OCI-LY7 (cell line): ENCODE measurements at regions not wholly inside any gene's neighbourhood (a gene's known extent, or its start where the extent isn't known, plus 50 kb on each side); places are given as distances from the start of the nearest gene placed in this dataset.

ENCODE experiments used
- BruUV-seq: library from RNA; stranded (reverse); fragments of 400-500 nt; replicated peaks from 2 replicates; lab custom pipeline; 2021; lab: Mats Ljungman, UMichigan
- CTCF ChIA-PET: fragments of 300-600 bp; sonication (Branson Sonifier 250); formaldehyde crosslinking; loops from one replicate; lab custom pipeline; 2022; ENCODE audit warnings: antibody characterized with exemption; ENCODE audit not compliant: unreplicated experiment; lab: Charles Lee
- POLR2A ChIA-PET: fragments of 300-600 bp; sonication (Branson Sonifier 250); formaldehyde crosslinking; loops from one replicate; lab custom pipeline; 2022; ENCODE audit warnings: antibody characterized with exemption; lab: Charles Lee
- DNase-seq: peaks from one replicate; pipeline ENCODE4 v3.0.0-alpha.2; 2015; ENCODE audit warnings: low spot score
- H2AFZ ChIP-seq: fragments of 200-600 bp; sonication (generic), shearing (Covaris generic); 2 replicates; pipeline ENCODE4 v1.6.1; 2014; ENCODE audit warnings: mild to moderate bottlenecking, antibody characterized with exemption, low read length, moderate library complexity
- H3K27ac ChIP-seq: fragments of 200-600 bp; sonication (generic); 2 replicates; pipeline ENCODE4 v1.5.1; 2014; ENCODE audit warnings: mixed run types, low read depth, mild to moderate bottlenecking, moderate library complexity, low read length, inconsistent platforms; ENCODE audit not compliant: poor library complexity, severe bottlenecking
- H3K36me3 ChIP-seq: fragments of 200-600 bp; sonication (generic); 2 replicates; pipeline ENCODE4 v1.6.1; 2014; ENCODE audit warnings: mild to moderate bottlenecking, antibody characterized with exemption, low read length, moderate library complexity, mixed read lengths; ENCODE audit not compliant: insufficient read depth
- H3K4me1 ChIP-seq: fragments of 200-600 bp; sonication (generic); 2 replicates; pipeline ENCODE4 v1.5.1; 2014; ENCODE audit warnings: mild to moderate bottlenecking, low read length; ENCODE audit not compliant: insufficient read depth, poor library complexity, severe bottlenecking
- H3K4me2 ChIP-seq: fragments of 200-600 bp; sonication (generic); 2 replicates; pipeline ENCODE4 v1.6.1; 2014; ENCODE audit warnings: mild to moderate bottlenecking, low read length
- H3K4me3 ChIP-seq: fragments of 200-600 bp; sonication (generic); 2 replicates; pipeline ENCODE4 v1.5.1; 2014; ENCODE audit warnings: mild to moderate bottlenecking, low read depth, low read length; ENCODE audit not compliant: poor library complexity, severe bottlenecking
- H3K79me2 ChIP-seq: fragments of 200-600 bp; sonication (generic); 2 replicates; pipeline ENCODE4 v1.6.1; 2016; ENCODE audit warnings: low read depth, mild to moderate bottlenecking, low read length, moderate library complexity, mixed read lengths; ENCODE audit not compliant: insufficient read depth
- H3K9me2 ChIP-seq: fragments of 200-600 bp; sonication (generic); 2 replicates; pipeline ENCODE4 v1.6.1; 2016; ENCODE audit warnings: mild to moderate bottlenecking, low read length, mixed read lengths; ENCODE audit not compliant: insufficient read depth
- H3K9me3 ChIP-seq: fragments of 200-600 bp; sonication (generic); 2 replicates; pipeline ENCODE4 v1.6.1; 2014; ENCODE audit warnings: mild to moderate bottlenecking, mixed run types, low read length, mixed read lengths
- H4K20me1 ChIP-seq: fragments of 200-600 bp; sonication (generic); 2 replicates; pipeline ENCODE4 v1.6.1; 2014; ENCODE audit warnings: mild to moderate bottlenecking, antibody characterized with exemption, low read length, moderate library complexity, mixed read lengths; ENCODE audit not compliant: insufficient read depth
- EZH2phosphoT487 ChIP-seq: fragments of 200-600 bp; sonication (generic); IDR thresholded peaks from 2 replicates; pipeline ENCODE4 v1.6.1; 2018; ENCODE audit warnings: low read depth, borderline replicate concordance, mild to moderate bottlenecking, mixed run types, antibody characterized with exemption, low read length, moderate library complexity, mixed read lengths
- intact Hi-C: fragments of 100-400 bp; cut with micrococcal nuclease; formaldehyde crosslinking; loops from one replicate; pipeline ENCODE4 v1.10.0; 2022; ENCODE audit not compliant: unreplicated experiment
- TF ChIP-seq, protein P1 (sequence below): fragments of 200-600 bp; sonication (generic); conservative IDR thresholded peaks from 2 replicates; pipeline ENCODE4 v1.5.1; 2014; ENCODE audit warnings: mild to moderate bottlenecking, antibody characterized with exemption, low read length, moderate library complexity, mixed read lengths

DNA sequence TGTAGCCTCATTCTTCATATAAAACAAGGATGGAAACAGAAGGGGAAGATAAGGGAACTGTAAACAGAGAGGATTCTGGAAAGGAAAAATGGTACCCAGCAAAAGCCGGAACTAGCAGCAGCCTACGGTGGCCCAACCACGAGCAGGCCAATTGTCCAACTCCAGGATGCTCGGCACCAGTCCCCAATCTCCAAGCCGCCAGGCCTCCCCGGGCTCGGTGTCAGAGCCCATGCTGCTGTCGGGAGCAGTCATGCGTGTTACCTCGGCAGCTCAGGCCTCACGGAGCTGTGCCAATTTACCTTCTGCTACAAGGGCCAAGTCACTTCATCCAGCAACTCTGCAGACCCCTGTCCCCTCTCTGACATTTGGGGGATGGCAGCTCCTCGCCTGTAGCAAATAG, 130.8 kb downstream of the ZBTB18 start:
- BruUV-seq = no TSS peak
- no peak overlapping the region for H3K4me2 ChIP-seq
- no peaks in the 10 kb centered on the region for H3K36me3 ChIP-seq
- TF ChIP-seq, protein P1, sequence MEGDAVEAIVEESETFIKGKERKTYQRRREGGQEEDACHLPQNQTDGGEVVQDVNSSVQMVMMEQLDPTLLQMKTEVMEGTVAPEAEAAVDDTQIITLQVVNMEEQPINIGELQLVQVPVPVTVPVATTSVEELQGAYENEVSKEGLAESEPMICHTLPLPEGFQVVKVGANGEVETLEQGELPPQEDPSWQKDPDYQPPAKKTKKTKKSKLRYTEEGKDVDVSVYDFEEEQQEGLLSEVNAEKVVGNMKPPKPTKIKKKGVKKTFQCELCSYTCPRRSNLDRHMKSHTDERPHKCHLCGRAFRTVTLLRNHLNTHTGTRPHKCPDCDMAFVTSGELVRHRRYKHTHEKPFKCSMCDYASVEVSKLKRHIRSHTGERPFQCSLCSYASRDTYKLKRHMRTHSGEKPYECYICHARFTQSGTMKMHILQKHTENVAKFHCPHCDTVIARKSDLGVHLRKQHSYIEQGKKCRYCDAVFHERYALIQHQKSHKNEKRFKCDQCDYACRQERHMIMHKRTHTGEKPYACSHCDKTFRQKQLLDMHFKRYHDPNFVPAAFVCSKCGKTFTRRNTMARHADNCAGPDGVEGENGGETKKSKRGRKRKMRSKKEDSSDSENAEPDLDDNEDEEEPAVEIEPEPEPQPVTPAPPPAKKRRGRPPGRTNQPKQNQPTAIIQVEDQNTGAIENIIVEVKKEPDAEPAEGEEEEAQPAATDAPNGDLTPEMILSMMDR = no peak
- TF ChIP-seq EZH2phosphoT487 = no peak
- intact Hi-C loops = no loop called here
- no peak for DNase-seq
- H3K79me2 ChIP-seq = no peaks in the 10 kb centered on the region
- no peak overlapping the region for H2AFZ ChIP-seq
- no peak overlapping the region for H3K4me3 ChIP-seq
- ChIA-PET POLR2A (no interaction called here), CTCF (no interaction called here)
- H4K20me1 ChIP-seq = no peaks in the 10 kb centered on the region
- H3K4me1 ChIP-seq = no peaks in the 10 kb centered on the region
- no peak overlapping the region for H3K27ac ChIP-seq
- no peaks in the 10 kb centered on the region for H3K9me3 ChIP-seq
- no peaks in the 10 kb centered on the region for H3K9me2 ChIP-seq

DNA sequence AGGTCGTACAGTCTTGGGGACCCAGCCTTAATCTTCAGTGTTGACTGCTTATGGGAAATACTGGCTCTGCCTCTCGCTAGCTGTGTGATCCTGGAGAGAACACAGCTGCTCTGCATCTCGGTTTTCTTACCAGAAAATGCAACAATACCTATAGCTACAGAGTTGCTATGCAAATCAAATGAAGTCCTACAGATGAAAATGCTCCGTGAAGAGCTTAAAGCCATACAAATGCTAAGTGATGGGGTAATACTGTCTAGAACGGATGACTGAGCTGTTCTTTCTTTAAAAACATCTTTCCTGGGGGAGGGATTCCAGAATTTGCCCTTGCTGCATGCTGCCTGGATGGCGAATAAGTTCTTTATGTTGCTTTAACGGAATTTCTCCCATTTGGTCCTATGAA, 132.0 kb downstream of the ZBTB18 start:
- ChIA-PET CTCF (no interaction called here), POLR2A (interaction anchor here (0.6 kb wide), 1 partner anchor 62 kb away, joined by 4 read pairs; no protein-coding TSS in a partner anchor)
- intact Hi-C loops = no loop called here
- no peaks in the 10 kb centered on the region for H3K9me3 ChIP-seq
- no peaks in the 10 kb centered on the region for H3K36me3 ChIP-seq
- no TSS peak for BruUV-seq
- no peaks in the 10 kb centered on the region for H3K9me2 ChIP-seq
- no peaks in the 10 kb centered on the region for H3K4me1 ChIP-seq
- no peaks in the 10 kb centered on the region for H4K20me1 ChIP-seq
- no peak overlapping the region for H2AFZ ChIP-seq
- no peak for TF ChIP-seq EZH2phosphoT487
- TF ChIP-seq, protein P1 = no peak
- H3K4me2 ChIP-seq = no peak overlapping the region
- no peaks in the 10 kb centered on the region for H3K79me2 ChIP-seq
- no peak overlapping the region for H3K27ac ChIP-seq
- no peak overlapping the region for H3K4me3 ChIP-seq
- DNase-seq = no peak

DNA sequence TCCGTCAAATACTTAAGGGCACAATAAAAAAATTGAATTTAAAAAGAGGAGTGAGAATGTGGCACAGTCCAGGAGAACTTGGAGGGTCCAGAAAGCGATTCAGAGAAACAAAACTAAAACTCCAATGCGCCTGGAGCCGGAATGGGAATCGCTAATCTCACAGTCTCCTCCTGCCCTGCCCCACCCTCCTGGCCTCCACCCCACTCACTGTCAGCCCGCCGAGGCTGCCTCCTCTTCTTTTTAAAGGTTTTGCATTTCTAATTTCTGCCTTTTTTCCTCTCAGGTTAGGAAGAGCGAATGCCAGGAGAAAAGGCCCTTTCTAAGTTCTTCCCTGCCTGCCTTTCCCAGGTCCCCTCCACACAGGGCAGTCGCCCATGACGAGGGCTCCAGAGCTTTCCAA, 135.3 kb downstream of the ZBTB18 start:
- H3K4me3 ChIP-seq = no peak overlapping the region
- DNase-seq = no peak
- no peaks in the 10 kb centered on the region for H3K36me3 ChIP-seq
- BruUV-seq = no TSS peak
- H3K4me2 ChIP-seq = no peak overlapping the region
- no peaks in the 10 kb centered on the region for H3K9me3 ChIP-seq
- no peaks in the 10 kb centered on the region for H4K20me1 ChIP-seq
- POLR2A ChIA-PET = no interaction called here
- TF ChIP-seq, protein P1 = no peak
- TF ChIP-seq EZH2phosphoT487 = no peak
- no peaks in the 10 kb centered on the region for H3K79me2 ChIP-seq
- intact Hi-C loops = no loop called here
- CTCF ChIA-PET = no interaction called here
- no peaks in the 10 kb centered on the region for H3K9me2 ChIP-seq
- no peak overlapping the region for H3K27ac ChIP-seq
- no peaks in the 10 kb centered on the region for H3K4me1 ChIP-seq
- H2AFZ ChIP-seq = no peak overlapping the region
